ENCODE measurements at regions not wholly inside any gene's neighbourhood (a gene's known extent, or its start where the extent isn't known, plus 50 kb on each side); places are given as distances from the start of the nearest gene placed in this dataset.

GRCh38 chr9:81858657-81859430, 69.4 kb upstream of the SPATA31D4 start:
- H3K4me2 ChIP-seq, result no peak overlapping the region
- H3K27me3 ChIP-seq, result no peaks in the 10 kb centered on the region
- H3K4me3 ChIP-seq, result no peak overlapping the region
- TF ChIP-seq Cebpa-rat (IDR thresholded peaks at IDR 0.05), result no peak
- no peak overlapping the region for H3K9ac ChIP-seq
- no peaks in the 10 kb centered on the region for H3K4me1 ChIP-seq
- no peak overlapping the region for H3K27ac ChIP-seq
- no peaks in the 10 kb centered on the region for H3K9me3 ChIP-seq
- H3K36me3 ChIP-seq, result no peaks in the 10 kb centered on the region
- H4K20me1 ChIP-seq, result no peaks in the 10 kb centered on the region

DNA sequence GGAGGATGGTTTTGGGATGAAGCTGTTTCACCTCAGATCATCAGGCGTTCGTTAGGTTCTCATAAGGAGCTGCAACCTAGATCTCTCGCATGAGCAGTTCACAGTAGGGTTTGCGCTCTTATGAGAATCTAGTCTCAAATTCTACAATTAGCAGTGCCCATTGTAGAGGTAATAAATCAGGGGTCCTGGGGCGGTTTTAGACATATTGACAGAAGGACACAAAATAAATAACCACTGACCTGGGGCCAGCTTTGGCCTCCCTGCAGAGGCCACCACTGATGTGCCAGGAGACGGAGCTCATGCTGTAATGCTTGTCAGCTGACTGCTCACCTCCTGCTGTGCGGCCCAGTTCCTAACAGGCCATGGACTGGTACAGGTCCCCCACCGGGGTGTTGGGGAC, 67.6 kb upstream of the SPATA31D4 start:
- no peak overlapping the region for H3K4me2 ChIP-seq
- H4K20me1 ChIP-seq, result no peaks in the 10 kb centered on the region
- no peak for TF ChIP-seq Cebpa-rat (IDR thresholded peaks at IDR 0.05)
- no peaks in the 10 kb centered on the region for H3K36me3 ChIP-seq
- H3K27me3 ChIP-seq, result no peaks in the 10 kb centered on the region
- H3K4me3 ChIP-seq, result no peak overlapping the region
- H3K9ac ChIP-seq, result no peak overlapping the region
- no peaks in the 10 kb centered on the region; the same call in 1 of the 2 replicates for H3K9me3 ChIP-seq
- H3K27ac ChIP-seq, result no peak overlapping the region
- no peaks in the 10 kb centered on the region for H3K4me1 ChIP-seq

GRCh38 chr9:81861644-81862043, 66.6 kb upstream of the SPATA31D4 start:
- Histone ChIP-seq H3K4me1 (no peaks in the 10 kb centered on the region), H3K9me3 (no peaks in the 10 kb centered on the region; the same call in 1 of the 2 replicates), H3K4me2 (no peak overlapping the region), H3K4me3 (no peak overlapping the region), H3K36me3 (no peaks in the 10 kb centered on the region), H3K9ac (no peak overlapping the region), H4K20me1 (no peaks in the 10 kb centered on the region), H3K27ac (no peak overlapping the region), H3K27me3 (no peaks in the 10 kb centered on the region)
- TF ChIP-seq Cebpa-rat (IDR thresholded peaks at IDR 0.05), result no peak

- no peak overlapping the region for H3K4me3 ChIP-seq
- H3K4me2 ChIP-seq, result no peak overlapping the region
These were observed 60.1 kb upstream of the SPATA31D4 start for GRCh38 chr9:81868145-81868544.

GRCh38 chr9:81871695-81872094, 56.5 kb upstream of the SPATA31D4 start:
- no peak overlapping the region for H3K27ac ChIP-seq
- no peaks in the 10 kb centered on the region for H3K4me1 ChIP-seq
- no peaks in the 10 kb centered on the region for H3K27me3 ChIP-seq
- H3K4me2 ChIP-seq, result no peak overlapping the region
- no peaks in the 10 kb centered on the region for H4K20me1 ChIP-seq
- no peak overlapping the region for H3K4me3 ChIP-seq
- TF ChIP-seq Cebpa-rat (IDR thresholded peaks at IDR 0.05), result no peak
- no peak overlapping the region for H3K9ac ChIP-seq
- H3K9me3 ChIP-seq, result no peaks in the 10 kb centered on the region
- H3K36me3 ChIP-seq, result no peaks in the 10 kb centered on the region

More at GRCh38 chr9:81868145-81868544, 60.1 kb upstream of the SPATA31D4 start:
- Histone ChIP-seq H3K4me1 (no peaks in the 10 kb centered on the region), H3K9me3 (no peaks in the 10 kb centered on the region; the same call in 1 of the 2 replicates), H3K36me3 (no peaks in the 10 kb centered on the region), H3K27me3 (no peaks in the 10 kb centered on the region), H3K27ac (no peak overlapping the region), H4K20me1 (no peaks in the 10 kb centered on the region), H3K9ac (no peak overlapping the region)
- TF ChIP-seq Cebpa-rat (IDR thresholded peaks at IDR 0.05), result no peak

DNA sequence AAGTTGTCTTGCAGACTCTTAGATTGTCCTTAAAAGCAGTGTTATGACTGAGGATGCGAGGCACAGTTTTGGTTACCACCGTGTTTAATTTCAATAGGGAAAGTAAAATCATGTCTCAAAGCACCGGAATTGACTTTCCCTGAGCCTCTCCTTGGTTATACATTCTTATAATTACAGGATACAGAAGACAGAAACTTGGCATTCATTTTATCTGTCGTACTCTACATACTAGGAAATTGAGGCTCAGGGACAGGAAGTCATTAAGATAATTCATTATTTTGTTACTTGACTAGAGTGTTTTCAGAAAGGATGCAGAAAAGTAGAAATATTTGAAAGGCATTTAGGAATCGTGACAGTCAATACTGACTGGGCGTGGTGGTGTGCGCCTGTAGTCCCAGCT, 54.0 kb upstream of the SPATA31D4 start:
- H3K4me2 ChIP-seq, result no peak overlapping the region
- no peak overlapping the region for H3K4me3 ChIP-seq
- no peaks in the 10 kb centered on the region for H4K20me1 ChIP-seq
- H3K9ac ChIP-seq, result no peak overlapping the region
- H3K9me3 ChIP-seq, result no peaks in the 10 kb centered on the region
- no peak overlapping the region for H3K27ac ChIP-seq
- no peaks in the 10 kb centered on the region for H3K4me1 ChIP-seq
- no peak for TF ChIP-seq Cebpa-rat (IDR thresholded peaks at IDR 0.05)
- H3K27me3 ChIP-seq, result no peaks in the 10 kb centered on the region
- H3K36me3 ChIP-seq, result no peaks in the 10 kb centered on the region

GRCh38 chr9:81874931-81875330, 53.3 kb upstream of the SPATA31D4 start:
- no peak for TF ChIP-seq Cebpa-rat (IDR thresholded peaks at IDR 0.05)
- Histone ChIP-seq H3K9me3 (no peaks in the 10 kb centered on the region), H3K4me3 (no peak overlapping the region), H3K4me2 (no peak overlapping the region), H3K9ac (no peak overlapping the region), H3K27me3 (no peaks in the 10 kb centered on the region), H3K4me1 (no peaks in the 10 kb centered on the region), H3K27ac (no peak overlapping the region), H4K20me1 (no peaks in the 10 kb centered on the region), H3K36me3 (no peaks in the 10 kb centered on the region)

GRCh38 chr9:81877047-81877446, 51.2 kb upstream of the SPATA31D4 start:
- no peaks in the 10 kb centered on the region for H3K9me3 ChIP-seq
- no peaks in the 10 kb centered on the region for H3K4me1 ChIP-seq
- H3K4me3 ChIP-seq, result no peak overlapping the region
- TF ChIP-seq Cebpa-rat (IDR thresholded peaks at IDR 0.05), result no peak
- no peaks in the 10 kb centered on the region for H3K27me3 ChIP-seq
- no peaks in the 10 kb centered on the region for H3K36me3 ChIP-seq
- no peak overlapping the region for H3K9ac ChIP-seq
- H3K27ac ChIP-seq, result no peak overlapping the region
- H4K20me1 ChIP-seq, result no peaks in the 10 kb centered on the region
- H3K4me2 ChIP-seq, result no peak overlapping the region
